HUES6 (cell line): ENCODE measurements at regions not wholly inside any gene's neighbourhood (a gene's known extent, or its start where the extent isn't known, plus 50 kb on each side); places are given as distances from the start of the nearest gene placed in this dataset.

Experiments used
- H3K27ac ChIP-seq: 2 replicates; pipeline ENCODE4 v1.7.0; 2013; ENCODE audit warnings: low read depth, mild to moderate bottlenecking, low read length, inconsistent platforms
- H3K27me3 ChIP-seq: 2 replicates; pipeline ENCODE4 v1.6.1; 2013; ENCODE audit warnings: low read length; ENCODE audit not compliant: control insufficient read depth, insufficient read depth
- H3K36me3 ChIP-seq: 2 replicates; pipeline ENCODE4 v1.6.1; 2013; ENCODE audit warnings: low read length; ENCODE audit not compliant: control insufficient read depth, insufficient read depth
- H3K4me1 ChIP-seq: 2 replicates; pipeline ENCODE4 v1.6.1; 2013; ENCODE audit warnings: low read length; ENCODE audit not compliant: control insufficient read depth, insufficient read depth
- H3K4me3 ChIP-seq: 2 replicates; pipeline ENCODE4 v1.5.1; 2013; ENCODE audit warnings: low read depth, low read length
- H3K9ac ChIP-seq: one replicate; pipeline ENCODE4 v1.6.1; 2013; ENCODE audit warnings: mild to moderate bottlenecking, low read length
- H3K9me3 ChIP-seq: 2 replicates; pipeline ENCODE4 v1.6.1; 2013; ENCODE audit warnings: low read depth, low read length; ENCODE audit not compliant: control insufficient read depth, insufficient read depth

- no peaks in the 10 kb centered on the region for H3K4me1 ChIP-seq
- no peaks in the 10 kb centered on the region for H3K36me3 ChIP-seq
- no peaks in the 10 kb centered on the region for H3K27me3 ChIP-seq
- H3K9ac ChIP-seq = no peak overlapping the region
- no peak overlapping the region for H3K27ac ChIP-seq
- H3K9me3 ChIP-seq = peaks cover 8% of the 10 kb centered on the region; the same call in 1 of the 2 replicates
- no peak overlapping the region for H3K4me3 ChIP-seq
Measured at GRCh38 chr17:22600644-22601298, 908.4 kb downstream of the KCNJ18 start.
